Endothelial cell of umbilical vein (primary cell): ENCODE measurements at regions not wholly inside any gene's neighbourhood (a gene's known extent, or its start where the extent isn't known, plus 50 kb on each side); places are given as distances from the start of the nearest gene placed in this dataset.

Experiments
- BruUV-seq: library from RNA; stranded (reverse); fragments of 400-500 nt; replicated peaks from 2 replicates; lab custom pipeline; 2021; lab: Mats Ljungman, UMichigan
- CTCF ChIA-PET: fragments of 300-600, 350-600 bp; sonication (Branson Sonifier 250); formaldehyde crosslinking; loops from one replicate; lab custom pipeline; 2021; ENCODE audit warnings: antibody characterized with exemption, inconsistent platforms; lab: Charles Lee
- POLR2A ChIA-PET: fragments of 300-600, 350-600 bp; sonication (Branson Sonifier 250); formaldehyde crosslinking; loops from one replicate; lab custom pipeline; 2021; ENCODE audit warnings: antibody characterized with exemption, inconsistent platforms; lab: Charles Lee
- DNase-seq: peaks from one replicate; pipeline ENCODE4 v3.0.0-alpha.2; 2011; ENCODE audit warnings: low read depth, low spot score
- FAIRE-seq: peaks from 2 replicates; lab custom pipeline; 2011; peaks lifted over from hg19 to GRCh38; lab: Jason Lieb, UNC
- H2AFZ ChIP-seq: 2 replicates; pipeline ENCODE4 v1.6.0; 2012; ENCODE audit warnings: low read depth, low read length, control low read depth, inconsistent platforms
- H3K27ac ChIP-seq: 2 replicates; pipeline ENCODE4 v1.5.1; 2011; ENCODE audit warnings: low read depth, mild to moderate bottlenecking, control low read depth, low read length, moderate library complexity; ENCODE audit not compliant: insufficient read depth
- H3K27me3 ChIP-seq, 2 experiments: 2 replicates each; pipeline versions ENCODE4 v1.6.0 to v1.6.1; 2011; ENCODE audit warnings: low read length in 2 of 2, mixed read lengths in 1 of 2; ENCODE audit not compliant: control insufficient read depth in 2 of 2, insufficient read depth in 2 of 2
- H3K36me3 ChIP-seq, 2 experiments: 2 replicates in 1 of 2; 3 replicates in 1 of 2; pipeline ENCODE4 v1.5.1; 2011; ENCODE audit warnings: low read length in 2 of 2, mild to moderate bottlenecking in 1 of 2, moderate library complexity in 1 of 2; ENCODE audit not compliant: control insufficient read depth in 2 of 2, insufficient read depth in 2 of 2; ENCODE audit errors: extremely low read depth in 1 of 2
- H3K4me1 ChIP-seq: 3 replicates; pipeline ENCODE4 v1.5.1; 2011; ENCODE audit warnings: mild to moderate bottlenecking, low read length; ENCODE audit not compliant: control insufficient read depth, insufficient read depth; ENCODE audit errors: extremely low read depth
- H3K4me2 ChIP-seq: 2 replicates; pipeline ENCODE4 v1.6.1; 2011; ENCODE audit warnings: low read length, control low read depth, mixed read lengths; ENCODE audit not compliant: insufficient read depth
- H3K4me3 ChIP-seq, 3 experiments: fragments of 200-600 bp in 1 of 3; sonication (generic), shearing (Covaris generic) in 1 of 3; replicated peaks in 1 of 3; 2 replicates each; pipeline ENCODE4 v1.5.1; 2011 to 2016; ENCODE audit warnings: control low read depth in 3 of 3, low read length in 3 of 3, mild to moderate bottlenecking in 2 of 3, inconsistent platforms in 1 of 3, low read depth in 1 of 3, moderate library complexity in 1 of 3; ENCODE audit not compliant: insufficient read depth in 1 of 3
- H3K79me2 ChIP-seq: 2 replicates; pipeline ENCODE4 v1.6.0; 2012; ENCODE audit warnings: low read length, inconsistent platforms; ENCODE audit not compliant: control insufficient read depth, insufficient read depth
- H3K9ac ChIP-seq: replicated peaks from 2 replicates; pipeline ENCODE3; 2011; ENCODE audit warnings: low read length, control low read depth; ENCODE audit not compliant: insufficient read depth; ENCODE audit errors: extremely low read depth
- H3K9me1 ChIP-seq: replicated peaks from 3 replicates; pipeline ENCODE4 v1.6.0; 2011; ENCODE audit warnings: mild to moderate bottlenecking, low read length; ENCODE audit not compliant: control insufficient read depth, insufficient read depth; ENCODE audit errors: extremely low read depth
- H3K9me3 ChIP-seq: replicated peaks from 2 replicates; pipeline ENCODE4 v1.5.1; 2012; ENCODE audit warnings: low read length, inconsistent platforms; ENCODE audit not compliant: control insufficient read depth, insufficient read depth
- H4K20me1 ChIP-seq: replicated peaks from 2 replicates; pipeline ENCODE3; 2011; ENCODE audit warnings: mild to moderate bottlenecking, low read length; ENCODE audit not compliant: control insufficient read depth, insufficient read depth; ENCODE audit errors: extremely low read depth
- EZH2 ChIP-seq: IDR thresholded peaks from 2 replicates; pipeline ENCODE4 v1.6.1; 2012; ENCODE audit warnings: borderline replicate concordance, low read depth, mild to moderate bottlenecking, moderate library complexity, low read length, inconsistent platforms; ENCODE audit not compliant: severe bottlenecking
- FOS ChIP-seq: IDR thresholded peaks from 2 replicates; pipeline ENCODE4 v1.6.1; 2011; ENCODE audit warnings: mild to moderate bottlenecking, low read length, moderate library complexity, borderline replicate concordance; ENCODE audit not compliant: insufficient read depth
- GATA2 ChIP-seq: IDR thresholded peaks from 2 replicates; pipeline ENCODE4 v1.7.0; 2011; ENCODE audit warnings: low read depth, mild to moderate bottlenecking, moderate library complexity, mixed read lengths, low read length; ENCODE audit not compliant: insufficient read length, insufficient read depth
- JUN ChIP-seq: IDR thresholded peaks from 2 replicates; pipeline ENCODE4 v1.6.1; 2011; ENCODE audit warnings: borderline replicate concordance, low read depth; ENCODE audit not compliant: insufficient read length, insufficient read depth
- POLR2A ChIP-seq: IDR thresholded peaks from 2 replicates; pipeline ENCODE4 v1.6.1; 2012; ENCODE audit warnings: low read depth, mild to moderate bottlenecking, control low read depth, low read length
- POLR2AphosphoS5 ChIP-seq: IDR thresholded peaks from 2 replicates; pipeline ENCODE4 v1.6.1; 2012; ENCODE audit warnings: low read depth, mild to moderate bottlenecking, control low read depth, low read length, moderate library complexity; ENCODE audit not compliant: insufficient read depth
- dilution Hi-C: fragments of 300-500 bp; cut with MboI; formaldehyde crosslinking; loops from one replicate; pipeline ENCODE4 v1.15.0; 2019; ENCODE audit warnings: low sequenced_read_pairs; ENCODE audit not compliant: extremely low pct_ligation_motif_present
- intact Hi-C: fragments of 100-400 bp; cut with micrococcal nuclease; formaldehyde crosslinking; loops from one replicate; pipeline ENCODE4 v1.10.0; 2022
- TF ChIP-seq, protein P1 (sequence below), 2 donors: IDR thresholded peaks; 1 replicate in 1 of 2; 2 replicates in 1 of 2; pipeline ENCODE4 v1.5.1; 2011; ENCODE audit warnings: low read length in 2 of 2, mild to moderate bottlenecking in 2 of 2, moderate library complexity in 2 of 2, control low read depth in 1 of 2, inconsistent platforms in 1 of 2, low read depth in 1 of 2; ENCODE audit not compliant: insufficient read depth in 1 of 2; ENCODE audit errors: extremely low read depth in 1 of 2

DNA sequence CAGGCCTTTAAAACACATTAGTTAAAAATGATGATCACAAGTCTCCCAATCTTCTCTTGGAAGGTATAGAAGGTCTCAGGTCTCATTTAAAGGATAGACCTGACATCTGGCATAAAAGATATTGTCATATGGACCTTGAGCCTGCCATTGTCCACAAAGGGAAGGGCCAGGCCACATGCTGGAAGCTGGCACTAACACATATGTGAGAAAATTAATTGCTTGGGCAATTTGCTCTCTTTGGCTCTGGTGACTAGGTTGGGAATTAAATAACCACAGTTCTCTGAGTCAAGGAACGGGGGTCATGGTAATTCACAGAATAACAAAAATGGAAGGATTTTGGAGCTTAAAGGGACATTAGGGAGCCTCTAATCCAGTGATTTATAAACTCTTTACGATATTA, 727.3 kb downstream of the BCL11A start:
- BruUV-seq = no TSS peak
- FAIRE-seq = no peak
- Histone ChIP-seq H3K4me3 (no peak overlapping the region), H3K36me3 (no peaks in the 10 kb centered on the region), H3K79me2 (no peaks in the 10 kb centered on the region), H3K9me1 (no peaks in the 10 kb centered on the region), H3K9ac (no peak overlapping the region), H3K27ac (no peak overlapping the region), H3K4me2 (no peak overlapping the region), H3K4me1 (no peaks in the 10 kb centered on the region), H4K20me1 (no peaks in the 10 kb centered on the region), H3K27me3 (no peaks in the 10 kb centered on the region), H2AFZ (no peak overlapping the region), H3K9me3 (peaks cover 6% of the 10 kb centered on the region)
- dilution Hi-C loops (no loop called here), intact Hi-C loops (no loop called here)
- DNase-seq = no peak
- TF ChIP-seq POLR2A (no peak), FOS (no peak), JUN (no peak)
- ChIA-PET CTCF (no interaction called here), POLR2A (no interaction called here)

DNA sequence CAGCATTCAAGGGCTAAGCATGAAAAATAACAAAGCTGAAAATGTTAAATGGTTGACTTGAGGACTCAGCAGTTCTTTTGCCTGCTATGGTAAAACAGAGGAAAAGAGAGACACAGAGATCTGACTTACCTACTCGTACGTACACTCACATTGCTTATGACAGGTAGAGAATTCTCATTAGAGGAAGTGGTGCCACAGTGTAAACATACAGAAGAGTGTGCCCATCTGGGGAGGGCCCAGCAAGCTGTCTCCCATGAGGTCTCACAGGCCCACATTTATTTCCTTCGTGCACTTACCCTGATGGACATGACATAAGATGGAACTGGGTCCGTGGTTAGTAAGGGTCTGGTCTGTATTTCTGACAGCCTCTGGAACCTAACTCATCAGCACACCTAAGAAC, 729.1 kb downstream of the BCL11A start:
- H3K9me3 ChIP-seq = peaks cover 6% of the 10 kb centered on the region
- no peak overlapping the region for H2AFZ ChIP-seq
- H3K27ac ChIP-seq = no peak overlapping the region
- FAIRE-seq (no peak), DNase-seq (no peak)
- no peaks in the 10 kb centered on the region for H3K9me1 ChIP-seq
- no peaks in the 10 kb centered on the region for H3K79me2 ChIP-seq
- intact Hi-C loops (no loop called here), dilution Hi-C loops (no loop called here)
- no peaks in the 10 kb centered on the region for H4K20me1 ChIP-seq
- no peak overlapping the region for H3K4me2 ChIP-seq
- POLR2A ChIA-PET = no interaction called here
- no peak overlapping the region for H3K9ac ChIP-seq
- H3K27me3 ChIP-seq = no peaks in the 10 kb centered on the region
- no peaks in the 10 kb centered on the region for H3K36me3 ChIP-seq
- CTCF ChIA-PET = no interaction called here
- no peak overlapping the region for H3K4me3 ChIP-seq
- TF ChIP-seq EZH2 (no peak), JUN (no peak), FOS (no peak), POLR2A (no peak), GATA2 (no peak), POLR2AphosphoS5 (no peak)
- TF ChIP-seq, protein P1, sequence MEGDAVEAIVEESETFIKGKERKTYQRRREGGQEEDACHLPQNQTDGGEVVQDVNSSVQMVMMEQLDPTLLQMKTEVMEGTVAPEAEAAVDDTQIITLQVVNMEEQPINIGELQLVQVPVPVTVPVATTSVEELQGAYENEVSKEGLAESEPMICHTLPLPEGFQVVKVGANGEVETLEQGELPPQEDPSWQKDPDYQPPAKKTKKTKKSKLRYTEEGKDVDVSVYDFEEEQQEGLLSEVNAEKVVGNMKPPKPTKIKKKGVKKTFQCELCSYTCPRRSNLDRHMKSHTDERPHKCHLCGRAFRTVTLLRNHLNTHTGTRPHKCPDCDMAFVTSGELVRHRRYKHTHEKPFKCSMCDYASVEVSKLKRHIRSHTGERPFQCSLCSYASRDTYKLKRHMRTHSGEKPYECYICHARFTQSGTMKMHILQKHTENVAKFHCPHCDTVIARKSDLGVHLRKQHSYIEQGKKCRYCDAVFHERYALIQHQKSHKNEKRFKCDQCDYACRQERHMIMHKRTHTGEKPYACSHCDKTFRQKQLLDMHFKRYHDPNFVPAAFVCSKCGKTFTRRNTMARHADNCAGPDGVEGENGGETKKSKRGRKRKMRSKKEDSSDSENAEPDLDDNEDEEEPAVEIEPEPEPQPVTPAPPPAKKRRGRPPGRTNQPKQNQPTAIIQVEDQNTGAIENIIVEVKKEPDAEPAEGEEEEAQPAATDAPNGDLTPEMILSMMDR (IDR thresholded peaks at IDR 0.05; ENCODE audit: extremely low read depth in 1 of 2, insufficient read depth in 1 of 2, low read depth in 1 of 2, low read length in 2 of 2) = no peak
- H3K4me1 ChIP-seq = no peaks in the 10 kb centered on the region
- BruUV-seq = no TSS peak
